ENCODE measurements at regions not wholly inside any gene's neighbourhood (a gene's known extent, or its start where the extent isn't known, plus 50 kb on each side); places are given as distances from the start of the nearest gene placed in this dataset.

- Histone ChIP-seq H3K27ac (no peak overlapping the region), H3K9me3 (no peaks in the 10 kb centered on the region), H3K4me1 (ENCODE audit: insufficient read depth) (peaks cover 3% of the 10 kb centered on the region), H3K27me3 (no peaks in the 10 kb centered on the region), H3K36me3 (no peaks in the 10 kb centered on the region), H3K4me3 (no peak overlapping the region)
- TF ChIP-seq POLR2A (IDR thresholded peaks at IDR 0.05): no peak
- TF ChIP-seq CTCF (IDR thresholded peaks at IDR 0.05): no peak
- no peak for TF ChIP-seq EP300 (IDR thresholded peaks at IDR 0.05)
- no peak for DNase-seq
- WGBS, 3 donors: 88 to 91% (median 89%) methylated on average over 9 of the region's 9 CpGs
- intact Hi-C loops (cut with DNase I): loop anchor here in 2 of 4 donors (10.0 kb wide), 2 partner anchors 118 to 208 kb away; no protein-coding TSS in a partner anchor
Measured at GRCh38 chr2:120673205-120673550, 62.5 kb upstream of the GLI2 start.

- intact Hi-C loops (cut with DNase I): loop anchor here in 2 of 4 donors (10.0 kb wide), 2 partner anchors 119 to 209 kb away; no protein-coding TSS in a partner anchor
- 92 to 93% (median 92%) methylated on average over 12 to 13 of the region's 13 CpGs for WGBS, 3 donors
- no peak for TF ChIP-seq CTCF (IDR thresholded peaks at IDR 0.05)
- TF ChIP-seq EP300 (IDR thresholded peaks at IDR 0.05): no peak
- no peak for TF ChIP-seq POLR2A (IDR thresholded peaks at IDR 0.05)
- Histone ChIP-seq H3K9me3 (no peaks in the 10 kb centered on the region), H3K36me3 (no peaks in the 10 kb centered on the region), H3K27ac (no peak overlapping the region), H3K4me1 (ENCODE audit: insufficient read depth) (peaks cover 3% of the 10 kb centered on the region), H3K4me3 (no peak overlapping the region), H3K27me3 (no peaks in the 10 kb centered on the region)
- DNase-seq: no peak
Measured at GRCh38 chr2:120673571-120674061, 62.1 kb upstream of the GLI2 start.

GRCh38 chr2:120674246-120675170 is 61.2 kb upstream of the GLI2 start:
- 91 to 92% (median 91%) methylated on average over 21 of the region's 21 CpGs for WGBS, 3 donors
- no peak for DNase-seq
- no peak overlapping the region for H3K4me3 ChIP-seq

More at GRCh38 chr2:120674246-120675170, 61.2 kb upstream of the GLI2 start:
- Histone ChIP-seq H3K36me3 (no peaks in the 10 kb centered on the region), H3K4me1 (ENCODE audit: insufficient read depth) (peaks cover 2% of the 10 kb centered on the region), H3K27me3 (no peaks in the 10 kb centered on the region), H3K9me3 (no peaks in the 10 kb centered on the region), H3K27ac (no peak overlapping the region)
- TF ChIP-seq CTCF (IDR thresholded peaks at IDR 0.05) (no peak), POLR2A (IDR thresholded peaks at IDR 0.05) (no peak), EP300 (IDR thresholded peaks at IDR 0.05) (no peak)
- intact Hi-C loops (cut with DNase I): loop anchor here in 2 of 4 donors (5.0 to 10.0 kb wide), 4 partner anchors 120 to 1032 kb away; no protein-coding TSS in a partner anchor
